MCF 10A (cell line): ENCODE measurements at regions not wholly inside any gene's neighbourhood (a gene's known extent, or its start where the extent isn't known, plus 50 kb on each side); places are given as distances from the start of the nearest gene placed in this dataset.

Experiments
- BruUV-seq: library from RNA; stranded (reverse); fragments of 400-500 nt; replicated peaks from 2 replicates; lab custom pipeline; 2021; lab: Mats Ljungman, UMichigan
- CTCF ChIA-PET: fragments of 300-600 bp; sonication (Branson Sonifier 250); formaldehyde crosslinking; extraction: SDS; loops from one replicate; lab custom pipeline; 2021; ENCODE audit warnings: antibody characterized with exemption, inconsistent platforms; lab: Yijun Ruan, JAX
- POLR2A ChIA-PET: fragments of 300-600, 350-650 bp; sonication (Branson Sonifier 250); formaldehyde crosslinking; extraction: SDS; loops from one replicate; lab custom pipeline; 2020; ENCODE audit warnings: antibody characterized with exemption, inconsistent platforms; lab: Yijun Ruan, JAX
- DNase-seq: peaks from one replicate; pipeline ENCODE4 v3.0.0-alpha.2; 2018; ENCODE audit not compliant: unreplicated experiment
- H3K27ac Mint-ChIP-seq: one replicate; pipeline ENCODE4 v1.8.0; 2022; ENCODE audit warnings: mild to moderate bottlenecking, low read depth, mixed read lengths; ENCODE audit not compliant: unreplicated experiment
- H3K27me3 Mint-ChIP-seq: one replicate; pipeline ENCODE4 v1.8.0; 2022; ENCODE audit warnings: mixed read lengths; ENCODE audit not compliant: insufficient read depth, unreplicated experiment
- H3K36me3 Mint-ChIP-seq: one replicate; pipeline ENCODE4 v1.8.0; 2022; ENCODE audit warnings: mild to moderate bottlenecking, moderate library complexity, mixed read lengths; ENCODE audit not compliant: insufficient read depth, unreplicated experiment
- H3K4me1 Mint-ChIP-seq: one replicate; pipeline ENCODE4 v1.8.0; 2022; ENCODE audit warnings: mixed read lengths; ENCODE audit not compliant: insufficient read depth, unreplicated experiment
- H3K4me3 Mint-ChIP-seq: one replicate; pipeline ENCODE4 v1.8.0; 2022; ENCODE audit warnings: mild to moderate bottlenecking, moderate library complexity, mixed read lengths; ENCODE audit not compliant: unreplicated experiment
- H3K9me3 Mint-ChIP-seq: one replicate; pipeline ENCODE4 v1.8.0; 2022; ENCODE audit warnings: mixed read lengths; ENCODE audit not compliant: unreplicated experiment
- CTCF ChIP-seq: fragments of 200-600 bp; IDR thresholded peaks from one replicate; pipeline ENCODE4 v1.8.0; 2022; ENCODE audit warnings: antibody characterized with exemption, mild to moderate bottlenecking; ENCODE audit not compliant: unreplicated experiment
- intact Hi-C: fragments of 100-400 bp; cut with micrococcal nuclease; formaldehyde crosslinking; loops from 2 replicates; pipeline ENCODE4 v1.14.1; 2022

- H3K4me1 Mint-ChIP-seq = no peaks in the 10 kb centered on the region
- H3K36me3 Mint-ChIP-seq = peaks cover 5% of the 10 kb centered on the region
- H3K4me3 Mint-ChIP-seq = no peak overlapping the region
- no TSS peak for BruUV-seq
- TF ChIP-seq CTCF = no peak
- intact Hi-C loops = no loop called here
- H3K9me3 Mint-ChIP-seq = peaks cover 27% of the 10 kb centered on the region
- DNase-seq = no peak
- ChIA-PET POLR2A (no interaction called here), CTCF (no interaction called here)
- no peaks in the 10 kb centered on the region for H3K27me3 Mint-ChIP-seq
- H3K27ac Mint-ChIP-seq = no peak overlapping the region
Measured at GRCh38 chr21:29396951-29397455, 98.3 kb downstream of the BACH1 start.

- H3K4me3 Mint-ChIP-seq = no peak overlapping the region
- peaks cover 25% of the 10 kb centered on the region for H3K9me3 Mint-ChIP-seq
- intact Hi-C loops = no loop called here
- peaks cover 13% of the 10 kb centered on the region for H3K4me1 Mint-ChIP-seq
- H3K27ac Mint-ChIP-seq = peak overlapping the region; percentile 97
- no peak for DNase-seq
- ChIA-PET POLR2A (interaction anchor here (0.7 kb wide), 1 partner anchor 24 kb away, joined by 3 read pairs; no protein-coding TSS in a partner anchor), CTCF (no interaction called here)
- H3K36me3 Mint-ChIP-seq = peaks cover 6% of the 10 kb centered on the region
- no TSS peak for BruUV-seq
- no peaks in the 10 kb centered on the region for H3K27me3 Mint-ChIP-seq
- TF ChIP-seq CTCF = no peak
Measured at GRCh38 chr21:29403301-29403700, 104.6 kb downstream of the BACH1 start.

GRCh38 chr21:29403922-29404538, 105.3 kb downstream of the BACH1 start:
- intact Hi-C loops = no loop called here
- CTCF ChIA-PET = interaction anchor here (0.5 kb wide), 1 partner anchor 444 kb away, joined by 5 read pairs; no protein-coding TSS in a partner anchor
- Mint-ChIP-seq H3K9me3 (peaks cover 18% of the 10 kb centered on the region), H3K4me1 (peaks cover 13% of the 10 kb centered on the region), H3K36me3 (peaks cover 6% of the 10 kb centered on the region), H3K4me3 (peak overlapping the region; percentile 21), H3K27ac (peak overlapping the region; percentile 97), H3K27me3 (no peaks in the 10 kb centered on the region)
- BruUV-seq = no TSS peak
- peak; percentile 42 for DNase-seq
- TF ChIP-seq CTCF = no peak
- POLR2A ChIA-PET = no interaction called here

- BruUV-seq = no TSS peak
- Mint-ChIP-seq H3K4me3 (no peak overlapping the region), H3K27me3 (no peaks in the 10 kb centered on the region), H3K9me3 (peaks cover 2% of the 10 kb centered on the region), H3K36me3 (peaks cover 6% of the 10 kb centered on the region), H3K27ac (no peak overlapping the region), H3K4me1 (peaks cover 13% of the 10 kb centered on the region)
- POLR2A ChIA-PET = no interaction called here
- DNase-seq = no peak
- intact Hi-C loops = no loop called here
- CTCF ChIA-PET = no interaction called here
- TF ChIP-seq CTCF = no peak
Measured at GRCh38 chr21:29405503-29406122, 106.9 kb downstream of the BACH1 start.
